ENCODE measurements at regions not wholly inside any gene's neighbourhood (a gene's known extent, or its start where the extent isn't known, plus 50 kb on each side); places are given as distances from the start of the nearest gene placed in this dataset.
A peak's percentile ranks its signal among the peaks of the same experiment; 100 is the strongest.

DNA sequence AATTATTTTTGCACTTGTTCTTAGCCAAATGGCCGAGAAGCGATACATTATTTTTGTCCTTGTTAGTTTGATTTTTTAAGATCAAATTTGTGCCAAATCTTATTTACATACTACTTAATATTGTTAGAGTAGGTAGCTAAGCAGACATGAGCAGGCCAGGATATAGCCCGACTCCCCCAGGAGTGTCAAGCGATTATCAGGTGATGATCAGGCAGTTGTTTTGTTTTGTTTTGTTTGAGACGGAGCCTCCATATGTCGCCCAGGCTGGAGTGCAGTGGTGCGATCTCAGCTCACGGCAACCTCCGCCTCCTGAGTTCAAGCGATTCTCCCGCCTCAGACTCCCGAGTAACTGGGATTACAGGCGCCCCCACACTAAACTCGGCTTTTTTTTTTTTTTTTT, 71.1 kb downstream of the LYZL2 start:
- Histone ChIP-seq H4K20me1 (replicated peaks; ENCODE audit: control insufficient read depth, extremely low read depth, insufficient read depth, low read length) (no peaks in the 10 kb centered on the region), H3K27ac (ENCODE audit: insufficient read depth, low read depth, low read length) (no peak overlapping the region), H3K4me3 (replicated peaks in 1 of 3; ENCODE audit: insufficient read depth in 1 of 3, low read depth in 1 of 3, low read length in 3 of 3) (no peak overlapping the region), H3K9me1 (replicated peaks; ENCODE audit: control insufficient read depth, extremely low read depth, insufficient read depth, low read length) (no peaks in the 10 kb centered on the region), H3K79me2 (ENCODE audit: control insufficient read depth, insufficient read depth, low read length) (no peaks in the 10 kb centered on the region), H3K27me3 (ENCODE audit: control insufficient read depth in 2 of 2, insufficient read depth in 2 of 2, low read length in 2 of 2) (peaks cover 0 to 2% of the 10 kb centered on the region in 2 experiments), H3K9me3 (replicated peaks; ENCODE audit: control insufficient read depth, insufficient read depth, low read length) (no peaks in the 10 kb centered on the region), H3K36me3 (ENCODE audit: control insufficient read depth in 2 of 2, extremely low read depth in 1 of 2, insufficient read depth in 2 of 2, low read length in 2 of 2) (no peaks in the 10 kb centered on the region), H3K4me2 (ENCODE audit: insufficient read depth, low read length) (no peak overlapping the region), H3K4me1 (ENCODE audit: control insufficient read depth, extremely low read depth, insufficient read depth, low read length) (peaks cover 7% of the 10 kb centered on the region), H3K9ac (replicated peaks; ENCODE audit: extremely low read depth, insufficient read depth, low read length) (no peak overlapping the region), H2AFZ (ENCODE audit: low read depth, low read length) (no peak overlapping the region)
- CTCF ChIA-PET, result interaction anchor here (1.2 kb wide), 1 partner anchor 13 kb away, joined by 4 read pairs; no protein-coding TSS in a partner anchor
- dilution Hi-C loops (cut with MboI; ENCODE audit: extremely low pct_ligation_motif_present, low sequenced_read_pairs), result no loop called here
- POLR2A ChIA-PET, result interaction anchor here (0.7 kb wide), 1 partner anchor 165 kb away, joined by 3 read pairs; no protein-coding TSS in a partner anchor
- intact Hi-C loops (cut with micrococcal nuclease), result no loop called here
- TF ChIP-seq MAX (IDR thresholded peaks at IDR 0.05; ENCODE audit: insufficient read depth, insufficient read length), result no peak
- no peak for TF ChIP-seq FOS (IDR thresholded peaks at IDR 0.05; ENCODE audit: borderline replicate concordance, insufficient read depth, low read length)
- DNase-seq (ENCODE audit: low read depth, low spot score) (no peak), FAIRE-seq (no peak)
- BruUV-seq (replicated peaks), result no TSS peak

GRCh38 chr10:30557884-30558283, 71.7 kb downstream of the LYZL2 start:
- H3K27ac ChIP-seq (ENCODE audit: insufficient read depth, low read depth, low read length), result no peak overlapping the region
- no peak overlapping the region for H3K9ac ChIP-seq (replicated peaks; ENCODE audit: extremely low read depth, insufficient read depth, low read length)
- no TSS peak for BruUV-seq (replicated peaks)
- H3K4me1 ChIP-seq (ENCODE audit: control insufficient read depth, extremely low read depth, insufficient read depth, low read length), result peaks cover 7% of the 10 kb centered on the region
- H2AFZ ChIP-seq (ENCODE audit: low read depth, low read length), result no peak overlapping the region
- peak; percentile 33 for TF ChIP-seq JUN (IDR thresholded peaks at IDR 0.05; ENCODE audit: borderline replicate concordance, insufficient read depth, insufficient read length, low read depth)
- no peak for TF ChIP-seq EZH2 (IDR thresholded peaks at IDR 0.05; ENCODE audit: borderline replicate concordance, low read depth, low read length, severe bottlenecking)
- dilution Hi-C loops (cut with MboI; ENCODE audit: extremely low pct_ligation_motif_present, low sequenced_read_pairs), result no loop called here
- no peaks in the 10 kb centered on the region for H3K9me1 ChIP-seq (replicated peaks; ENCODE audit: control insufficient read depth, extremely low read depth, insufficient read depth, low read length)
- H3K79me2 ChIP-seq (ENCODE audit: control insufficient read depth, insufficient read depth, low read length), result no peaks in the 10 kb centered on the region
- ChIA-PET CTCF (interaction anchor here (1.0 to 1.9 kb wide), 3 partner anchors 12 to 33 kb away, joined by 4 to 8 read pairs (median 4); no protein-coding TSS in a partner anchor), POLR2A (no interaction called here)
- H4K20me1 ChIP-seq (replicated peaks; ENCODE audit: control insufficient read depth, extremely low read depth, insufficient read depth, low read length), result no peaks in the 10 kb centered on the region
- FAIRE-seq (no peak), DNase-seq (ENCODE audit: low read depth, low spot score) (no peak)
- peaks cover 0 to 2% of the 10 kb centered on the region in 2 experiments for H3K27me3 ChIP-seq (ENCODE audit: control insufficient read depth in 2 of 2, insufficient read depth in 2 of 2, low read length in 2 of 2)
- H3K36me3 ChIP-seq (ENCODE audit: control insufficient read depth in 2 of 2, extremely low read depth in 1 of 2, insufficient read depth in 2 of 2, low read length in 2 of 2), result no peaks in the 10 kb centered on the region
- H3K4me3 ChIP-seq (replicated peaks in 1 of 3; ENCODE audit: insufficient read depth in 1 of 3, low read depth in 1 of 3, low read length in 3 of 3), result no peak overlapping the region
- H3K9me3 ChIP-seq (replicated peaks; ENCODE audit: control insufficient read depth, insufficient read depth, low read length), result no peaks in the 10 kb centered on the region
- intact Hi-C loops (cut with micrococcal nuclease), result no loop called here
- no peak overlapping the region for H3K4me2 ChIP-seq (ENCODE audit: insufficient read depth, low read length)
